Activated CD4-positive, alpha-beta T cell treated with anti-CD3 and anti-CD28 coated beads, Interleukin-2, amount 50 U/mL, for 24 hours (primary cell): ENCODE measurements at regions not wholly inside any gene's neighbourhood (a gene's known extent, or its start where the extent isn't known, plus 50 kb on each side); places are given as distances from the start of the nearest gene placed in this dataset.
A peak's percentile ranks its signal among the peaks of the same experiment; 100 is the strongest.

Experiments
- DNase-seq, 2 donors: peaks; one replicate each; pipeline ENCODE4 v3.0.0-alpha.2; 2020; ENCODE audit warnings: low read depth in 1 of 2, low spot score in 1 of 2

- peak in 1 of 2 donors; percentile 42 for DNase-seq
Measured at GRCh38 chr7:155962191-155962967, 150.1 kb upstream of the SHH start.

GRCh38 chr7:155961241-155962190 lies 149.3 kb upstream of the SHH start:
- peak in 1 of 2 donors; percentile 7 for DNase-seq

GRCh38 chr7:155959894-155960293 lies 147.6 kb upstream of the SHH start:
- DNase-seq = no peak

GRCh38 chr7:155956977-155957376 lies 144.7 kb upstream of the SHH start:
- no peak for DNase-seq

GRCh38 chr7:155955367-155955635 lies 143.0 kb upstream of the SHH start:
- no peak for DNase-seq

GRCh38 chr7:155954550-155955366 lies 142.5 kb upstream of the SHH start:
- DNase-seq = no peak

- no peak for DNase-seq
Measured at GRCh38 chr7:155953781-155954549, 141.7 kb upstream of the SHH start.

GRCh38 chr7:155953501-155953778 lies 141.2 kb upstream of the SHH start:
- DNase-seq = no peak

- no peak for DNase-seq
Measured at GRCh38 chr7:155951554-155952158, 139.4 kb upstream of the SHH start.

- DNase-seq = no peak
Measured at GRCh38 chr7:155950898-155951553, 138.8 kb upstream of the SHH start.

- no peak for DNase-seq
Measured at GRCh38 chr7:155948845-155949244, 136.6 kb upstream of the SHH start.

- no peak for DNase-seq
Measured at GRCh38 chr7:155948423-155948822, 136.2 kb upstream of the SHH start.

GRCh38 chr7:155947051-155947450 lies 134.8 kb upstream of the SHH start:
- DNase-seq = no peak

GRCh38 chr7:155945670-155946325 lies 133.5 kb upstream of the SHH start:
- no peak for DNase-seq

GRCh38 chr7:155944901-155945300 lies 132.6 kb upstream of the SHH start:
- DNase-seq = no peak

GRCh38 chr7:155943251-155943899 lies 131.1 kb upstream of the SHH start:
- DNase-seq = no peak

- DNase-seq = no peak
Measured at GRCh38 chr7:155942226-155942950, 130.1 kb upstream of the SHH start.

GRCh38 chr7:155941688-155942087 lies 129.4 kb upstream of the SHH start:
- no peak for DNase-seq
